PC-3 (cell line): ENCODE measurements at regions not wholly inside any gene's neighbourhood (a gene's known extent, or its start where the extent isn't known, plus 50 kb on each side); places are given as distances from the start of the nearest gene placed in this dataset.

Experiments used
- ATAC-seq: fragments of 200-7000 bp; cut with Tn5 transposase; 2 replicates; pipeline ENCODE4 v1.9.1; 2020; ENCODE audit warnings: mild to moderate bottlenecking, moderate library complexity
- BruUV-seq: library from RNA; stranded (reverse); fragments of 400-500 nt; replicated peaks from 2 replicates; lab custom pipeline; 2021; lab: Mats Ljungman, UMichigan
- CTCF ChIA-PET: fragments of 300-600 bp; sonication (Branson Sonifier 250); formaldehyde crosslinking; loops from one replicate; lab custom pipeline; 2022; ENCODE audit warnings: antibody characterized with exemption; lab: Charles Lee
- POLR2A ChIA-PET: fragments of 300-600 bp; sonication (Branson Sonifier 250); formaldehyde crosslinking; loops from one replicate; lab custom pipeline; 2022; ENCODE audit warnings: antibody characterized with exemption; ENCODE audit not compliant: unreplicated experiment; lab: Charles Lee
- DNase-seq: peaks from one replicate; pipeline ENCODE4 v3.0.0-alpha.2; 2015
- H2AFZ ChIP-seq: fragments of 300-600 bp; sonication (generic); 2 replicates; pipeline ENCODE4 v1.6.0; 2016; ENCODE audit warnings: antibody characterized with exemption, low read length
- H3F3A ChIP-seq: fragments of 300-600 bp; sonication (generic); one replicate; pipeline ENCODE4 v1.6.0; 2017; ENCODE audit warnings: antibody characterized with exemption, low read length, control low read depth, mild to moderate bottlenecking; ENCODE audit not compliant: unreplicated experiment
- H3K27ac ChIP-seq: fragments of 300-600 bp; sonication (generic); 2 replicates; pipeline ENCODE4 v1.5.1; 2016; ENCODE audit warnings: mild to moderate bottlenecking, low read length
- H3K27me3 ChIP-seq: fragments of 300-600 bp; sonication (generic); 2 replicates; pipeline ENCODE4 v1.6.1; 2016; ENCODE audit warnings: low read length, mixed read lengths
- H3K36me3 ChIP-seq: fragments of 300-600 bp; sonication (generic); 2 replicates; pipeline ENCODE4 v1.6.1; 2016; ENCODE audit warnings: low read depth, mixed run types, low read length, mixed read lengths
- H3K4me1 ChIP-seq: fragments of 300-600 bp; sonication (generic); 2 replicates; pipeline ENCODE4 v1.5.1; 2016; ENCODE audit warnings: low read length; ENCODE audit not compliant: insufficient read depth
- H3K4me2 ChIP-seq: fragments of 300-600 bp; sonication (generic); 2 replicates; pipeline ENCODE4 v1.6.0; 2016; ENCODE audit warnings: low read length
- H3K4me3 ChIP-seq: fragments of 300-600 bp; sonication (generic); 2 replicates; pipeline ENCODE4 v1.5.1; 2016; ENCODE audit warnings: mild to moderate bottlenecking, low read length, mixed read lengths
- H3K79me2 ChIP-seq: fragments of 300-600 bp; sonication (generic); 2 replicates; pipeline ENCODE4 v1.6.1; 2017; ENCODE audit warnings: low read length, mixed read lengths
- H3K9ac ChIP-seq: fragments of 300-600 bp; sonication (generic); 2 replicates; pipeline ENCODE4 v1.6.0; 2016; ENCODE audit warnings: mild to moderate bottlenecking, low read length
- H3K9me2 ChIP-seq: fragments of 300-600 bp; sonication (generic); replicated peaks from 2 replicates; pipeline ENCODE4 v1.6.1; 2016; ENCODE audit warnings: mixed run types, low read length, mixed read lengths
- H3K9me3 ChIP-seq: fragments of 300-600 bp; sonication (generic); 2 replicates; pipeline ENCODE4 v1.6.1; 2016; ENCODE audit warnings: low read length, mixed read lengths
- H4K20me1 ChIP-seq: fragments of 300-600 bp; sonication (generic); 2 replicates; pipeline ENCODE4 v1.6.1; 2016; ENCODE audit warnings: low read length, mixed read lengths
- EZH2 ChIP-seq: fragments of 300-600 bp; sonication (generic); IDR thresholded peaks from one replicate; pipeline ENCODE4 v1.6.1; 2017; ENCODE audit warnings: antibody characterized with exemption, mild to moderate bottlenecking, low read length; ENCODE audit not compliant: unreplicated experiment
- EZH2phosphoT487 ChIP-seq: fragments of 300-600 bp; sonication (generic); IDR thresholded peaks from 2 replicates; pipeline ENCODE4 v1.6.1; 2018; ENCODE audit warnings: mild to moderate bottlenecking, antibody characterized with exemption, low read length, borderline replicate concordance
- intact Hi-C: fragments of 100-400 bp; cut with micrococcal nuclease; formaldehyde crosslinking; loops from 2 replicates; pipeline ENCODE4 v1.9.0; 2023
- TF ChIP-seq, protein P1 (sequence below): fragments of 300-600 bp; sonication (generic); conservative IDR thresholded peaks from 2 replicates; pipeline ENCODE4 v1.5.1; 2017; ENCODE audit warnings: antibody characterized with exemption, low read depth, mild to moderate bottlenecking, low read length

DNA sequence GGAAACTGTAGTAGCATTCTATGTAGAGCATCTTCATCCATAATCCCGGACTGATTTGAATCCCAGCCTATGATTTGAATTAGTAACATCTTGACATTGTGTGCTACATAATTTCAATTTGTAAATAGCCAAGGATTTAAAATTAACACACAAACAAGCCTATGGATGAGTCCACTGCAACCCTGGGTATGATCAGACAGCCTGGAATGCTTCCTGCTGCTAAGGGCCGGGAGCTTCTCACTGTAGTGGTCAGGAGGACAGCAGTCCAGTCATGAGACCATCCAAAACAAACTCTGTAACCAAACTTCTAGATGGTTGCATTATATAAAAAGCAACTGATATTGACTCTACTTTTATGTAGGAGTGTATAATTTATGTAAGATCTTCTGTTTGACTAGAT lies 539.3 kb downstream of the MTRR start:
- no peaks in the 10 kb centered on the region for H3K9me2 ChIP-seq

DNA sequence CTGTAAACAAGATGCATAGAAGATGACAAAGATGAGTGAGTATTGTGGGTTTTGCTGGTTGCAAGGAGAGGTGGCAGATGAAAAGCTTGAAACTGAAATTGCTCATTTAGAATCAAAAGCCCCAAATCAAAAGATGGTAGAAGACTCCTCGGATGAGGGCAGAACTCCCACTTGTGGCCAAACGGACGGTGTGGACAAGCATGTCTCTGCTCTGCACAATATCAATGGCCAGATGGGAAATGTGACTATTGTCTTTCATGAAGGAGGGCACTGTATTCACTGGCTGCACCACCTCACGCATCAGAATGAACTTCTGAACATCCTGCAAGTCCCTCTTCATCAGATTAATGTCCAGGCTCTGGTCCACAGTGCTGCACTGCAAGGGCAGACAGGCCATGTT lies 541.7 kb downstream of the MTRR start:
- no peaks in the 10 kb centered on the region for H3K36me3 ChIP-seq
- H3K27ac ChIP-seq: no peak overlapping the region
- H3K9me3 ChIP-seq: no peaks in the 10 kb centered on the region
- no TSS peak for BruUV-seq
- H3K4me1 ChIP-seq: peaks cover 13% of the 10 kb centered on the region
- DNase-seq: no peak
- no peak overlapping the region for H2AFZ ChIP-seq
- H3F3A ChIP-seq: no peaks in the 10 kb centered on the region
- H4K20me1 ChIP-seq: no peaks in the 10 kb centered on the region
- ChIA-PET POLR2A (no interaction called here), CTCF (no interaction called here)
- no peaks in the 10 kb centered on the region for H3K27me3 ChIP-seq
- no peaks in the 10 kb centered on the region for H3K79me2 ChIP-seq
- TF ChIP-seq, protein P1, sequence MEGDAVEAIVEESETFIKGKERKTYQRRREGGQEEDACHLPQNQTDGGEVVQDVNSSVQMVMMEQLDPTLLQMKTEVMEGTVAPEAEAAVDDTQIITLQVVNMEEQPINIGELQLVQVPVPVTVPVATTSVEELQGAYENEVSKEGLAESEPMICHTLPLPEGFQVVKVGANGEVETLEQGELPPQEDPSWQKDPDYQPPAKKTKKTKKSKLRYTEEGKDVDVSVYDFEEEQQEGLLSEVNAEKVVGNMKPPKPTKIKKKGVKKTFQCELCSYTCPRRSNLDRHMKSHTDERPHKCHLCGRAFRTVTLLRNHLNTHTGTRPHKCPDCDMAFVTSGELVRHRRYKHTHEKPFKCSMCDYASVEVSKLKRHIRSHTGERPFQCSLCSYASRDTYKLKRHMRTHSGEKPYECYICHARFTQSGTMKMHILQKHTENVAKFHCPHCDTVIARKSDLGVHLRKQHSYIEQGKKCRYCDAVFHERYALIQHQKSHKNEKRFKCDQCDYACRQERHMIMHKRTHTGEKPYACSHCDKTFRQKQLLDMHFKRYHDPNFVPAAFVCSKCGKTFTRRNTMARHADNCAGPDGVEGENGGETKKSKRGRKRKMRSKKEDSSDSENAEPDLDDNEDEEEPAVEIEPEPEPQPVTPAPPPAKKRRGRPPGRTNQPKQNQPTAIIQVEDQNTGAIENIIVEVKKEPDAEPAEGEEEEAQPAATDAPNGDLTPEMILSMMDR: peak; percentile 22; the same call in 1 of the 2 replicates
- TF ChIP-seq EZH2phosphoT487: no peak
- no peaks in the 10 kb centered on the region for H3K9me2 ChIP-seq
- H3K4me2 ChIP-seq: no peak overlapping the region
- ATAC-seq: no peak
- no peak overlapping the region for H3K4me3 ChIP-seq
- intact Hi-C loops: no loop called here
- no peak overlapping the region for H3K9ac ChIP-seq

More for the DNA sequence above, 539.3 kb downstream of the MTRR start:
- ATAC-seq (no peak), DNase-seq (no peak)
- Histone ChIP-seq H3K79me2 (no peaks in the 10 kb centered on the region), H2AFZ (no peak overlapping the region), H3K4me3 (no peak overlapping the region), H3K9ac (no peak overlapping the region), H3K27ac (no peak overlapping the region), H3F3A (no peaks in the 10 kb centered on the region), H3K4me1 (peaks cover under 1% of the 10 kb centered on the region; the same call in 1 of the 2 replicates), H3K9me3 (no peaks in the 10 kb centered on the region), H4K20me1 (no peaks in the 10 kb centered on the region), H3K27me3 (no peaks in the 10 kb centered on the region), H3K4me2 (no peak overlapping the region), H3K36me3 (no peaks in the 10 kb centered on the region)
- intact Hi-C loops: no loop called here
- BruUV-seq: no TSS peak
- ChIA-PET POLR2A (no interaction called here), CTCF (no interaction called here)
- TF ChIP-seq EZH2 (no peak), EZH2phosphoT487 (no peak)
- TF ChIP-seq, protein P1: no peak

DNA sequence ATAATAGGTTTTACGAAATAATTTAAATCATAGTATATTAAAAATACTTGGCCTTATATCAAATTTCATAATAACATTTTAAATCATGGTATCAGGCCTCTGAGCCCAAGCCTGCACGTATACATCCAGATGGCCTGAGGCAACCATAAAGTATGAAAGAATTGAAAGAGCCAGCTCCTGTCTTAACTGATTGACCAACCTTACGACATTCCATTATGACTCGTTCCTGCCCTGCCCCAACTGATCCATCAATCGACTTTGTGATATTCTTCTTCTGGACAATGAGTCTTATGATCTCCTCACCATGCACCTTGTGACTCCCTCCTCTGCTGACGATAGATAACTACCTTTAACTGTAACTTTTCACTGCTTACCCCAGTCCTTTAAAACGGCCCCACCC lies 545.0 kb downstream of the MTRR start:
- Histone ChIP-seq H2AFZ (peak overlapping the region; percentile 31; the same call in 1 of the 2 replicates), H3K4me3 (no peak overlapping the region), H4K20me1 (no peaks in the 10 kb centered on the region), H3K79me2 (no peaks in the 10 kb centered on the region), H3F3A (no peaks in the 10 kb centered on the region), H3K36me3 (no peaks in the 10 kb centered on the region), H3K9me2 (no peaks in the 10 kb centered on the region), H3K4me2 (peak overlapping the region; percentile 7; the same call in 1 of the 2 replicates), H3K4me1 (peaks cover 34% of the 10 kb centered on the region), H3K27ac (peak overlapping the region; percentile 66), H3K9ac (no peak overlapping the region), H3K27me3 (no peaks in the 10 kb centered on the region), H3K9me3 (no peaks in the 10 kb centered on the region)
- ATAC-seq: no peak
- no peak for TF ChIP-seq EZH2phosphoT487
- TF ChIP-seq EZH2: no peak
- BruUV-seq: no TSS peak
- DNase-seq: peak; percentile 87
- POLR2A ChIA-PET: no interaction called here
- CTCF ChIA-PET: no interaction called here
- intact Hi-C loops: no loop called here
